ENCODE measurements at regions not wholly inside any gene's neighbourhood (a gene's known extent, or its start where the extent isn't known, plus 50 kb on each side); places are given as distances from the start of the nearest gene placed in this dataset.

- DNase-seq = peak; percentile 93
These were observed 537.7 kb downstream of the BUD13 start for GRCh38 chr11:116234989-116235568.

- DNase-seq = no peak
These were observed 539.2 kb downstream of the BUD13 start for GRCh38 chr11:116233561-116233960.

GRCh38 chr11:116232364-116232828, 540.4 kb downstream of the BUD13 start:
- peak; percentile 90 for DNase-seq

- no peak for DNase-seq
These were observed 541.2 kb downstream of the BUD13 start for GRCh38 chr11:116231543-116231942.

- DNase-seq = peak; percentile 44
These were observed 542.3 kb downstream of the BUD13 start for GRCh38 chr11:116230438-116230837.

- DNase-seq = peak; percentile 73
These were observed 543.4 kb downstream of the BUD13 start for GRCh38 chr11:116229236-116229970.

- DNase-seq = no peak
These were observed 546.1 kb downstream of the BUD13 start for GRCh38 chr11:116226731-116227130.

- no peak for DNase-seq
These were observed 546.8 kb downstream of the BUD13 start for GRCh38 chr11:116225784-116226585.

GRCh38 chr11:116225236-116225635, 547.6 kb downstream of the BUD13 start:
- no peak for DNase-seq

GRCh38 chr11:116224889-116225200, 547.9 kb downstream of the BUD13 start:
- DNase-seq = no peak

GRCh38 chr11:116224154-116224888, 548.5 kb downstream of the BUD13 start:
- DNase-seq = peak; percentile 64

- no peak for DNase-seq
These were observed 551.4 kb downstream of the BUD13 start for GRCh38 chr11:116221351-116221750.

- peak; percentile 88 for DNase-seq
These were observed 553.6 kb downstream of the BUD13 start for GRCh38 chr11:116219171-116219635.

GRCh38 chr11:116217441-116217840, 555.3 kb downstream of the BUD13 start:
- DNase-seq = no peak

GRCh38 chr11:116217006-116217405, 555.8 kb downstream of the BUD13 start:
- peak; percentile 34 for DNase-seq

- DNase-seq = no peak
These were observed 557.2 kb downstream of the BUD13 start for GRCh38 chr11:116215471-116216113.

- DNase-seq = no peak
These were observed 561.6 kb downstream of the BUD13 start for GRCh38 chr11:116211147-116211546.

GRCh38 chr11:116210663-116211062, 562.1 kb downstream of the BUD13 start:
- no peak for DNase-seq

- DNase-seq = no peak
These were observed 563.5 kb downstream of the BUD13 start for GRCh38 chr11:116209255-116209654.

GRCh38 chr11:116207421-116208141, 565.2 kb downstream of the BUD13 start:
- DNase-seq = peak; percentile 44

- no peak for DNase-seq
These were observed 565.8 kb downstream of the BUD13 start for GRCh38 chr11:116207019-116207418.

GRCh38 chr11:116202922-116203321, 569.9 kb downstream of the BUD13 start:
- DNase-seq = no peak
